Choroid plexus epithelial cell (primary cell): ENCODE measurements at regions not wholly inside any gene's neighbourhood (a gene's known extent, or its start where the extent isn't known, plus 50 kb on each side); places are given as distances from the start of the nearest gene placed in this dataset.

Source experiments
- DNase-seq: peaks from one replicate; pipeline ENCODE4 v3.0.0-alpha.2; 2010; ENCODE audit warnings: low read depth
- H3K4me3 ChIP-seq: 2 replicates; pipeline ENCODE4 v1.5.1; 2011; ENCODE audit warnings: low read depth, mild to moderate bottlenecking, control low read depth, low read length, moderate library complexity
- TF ChIP-seq, protein P1 (sequence below): conservative IDR thresholded peaks from 2 replicates; pipeline ENCODE4 v1.5.1; 2011; ENCODE audit warnings: low read depth, mild to moderate bottlenecking, control low read depth, inconsistent platforms, low read length, moderate library complexity

GRCh38 chr11:23496340-23496739 lies 636.1 kb upstream of the CCDC179 start:
- no peak overlapping the region for H3K4me3 ChIP-seq
- TF ChIP-seq, protein P1, sequence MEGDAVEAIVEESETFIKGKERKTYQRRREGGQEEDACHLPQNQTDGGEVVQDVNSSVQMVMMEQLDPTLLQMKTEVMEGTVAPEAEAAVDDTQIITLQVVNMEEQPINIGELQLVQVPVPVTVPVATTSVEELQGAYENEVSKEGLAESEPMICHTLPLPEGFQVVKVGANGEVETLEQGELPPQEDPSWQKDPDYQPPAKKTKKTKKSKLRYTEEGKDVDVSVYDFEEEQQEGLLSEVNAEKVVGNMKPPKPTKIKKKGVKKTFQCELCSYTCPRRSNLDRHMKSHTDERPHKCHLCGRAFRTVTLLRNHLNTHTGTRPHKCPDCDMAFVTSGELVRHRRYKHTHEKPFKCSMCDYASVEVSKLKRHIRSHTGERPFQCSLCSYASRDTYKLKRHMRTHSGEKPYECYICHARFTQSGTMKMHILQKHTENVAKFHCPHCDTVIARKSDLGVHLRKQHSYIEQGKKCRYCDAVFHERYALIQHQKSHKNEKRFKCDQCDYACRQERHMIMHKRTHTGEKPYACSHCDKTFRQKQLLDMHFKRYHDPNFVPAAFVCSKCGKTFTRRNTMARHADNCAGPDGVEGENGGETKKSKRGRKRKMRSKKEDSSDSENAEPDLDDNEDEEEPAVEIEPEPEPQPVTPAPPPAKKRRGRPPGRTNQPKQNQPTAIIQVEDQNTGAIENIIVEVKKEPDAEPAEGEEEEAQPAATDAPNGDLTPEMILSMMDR = no peak
- DNase-seq = no peak

GRCh38 chr11:23497040-23497439 lies 636.8 kb upstream of the CCDC179 start:
- TF ChIP-seq, protein P1 = no peak
- DNase-seq = no peak

DNA sequence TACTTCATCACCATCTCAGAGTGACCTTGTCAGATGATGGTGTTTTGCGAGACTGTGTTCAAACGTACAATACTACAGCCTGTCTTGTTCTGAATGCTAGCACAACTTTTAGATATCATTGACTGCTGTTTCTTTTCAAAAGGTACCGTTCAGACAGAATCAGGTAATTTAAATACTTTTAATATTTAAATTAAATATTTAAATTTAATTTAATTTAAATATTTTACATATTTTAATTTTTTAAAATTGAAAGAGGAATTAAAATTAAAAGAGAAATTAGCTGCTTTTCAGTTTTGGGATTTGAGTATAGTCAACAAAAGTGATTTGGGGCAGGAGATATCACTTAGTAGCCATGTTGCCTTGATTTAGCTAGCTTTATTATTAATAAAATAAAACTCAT lies 642.1 kb upstream of the CCDC179 start:
- DNase-seq = no peak
- TF ChIP-seq, protein P1 = no peak
- no peak overlapping the region for H3K4me3 ChIP-seq

More at GRCh38 chr11:23497040-23497439, 636.8 kb upstream of the CCDC179 start:
- no peak overlapping the region for H3K4me3 ChIP-seq

DNA sequence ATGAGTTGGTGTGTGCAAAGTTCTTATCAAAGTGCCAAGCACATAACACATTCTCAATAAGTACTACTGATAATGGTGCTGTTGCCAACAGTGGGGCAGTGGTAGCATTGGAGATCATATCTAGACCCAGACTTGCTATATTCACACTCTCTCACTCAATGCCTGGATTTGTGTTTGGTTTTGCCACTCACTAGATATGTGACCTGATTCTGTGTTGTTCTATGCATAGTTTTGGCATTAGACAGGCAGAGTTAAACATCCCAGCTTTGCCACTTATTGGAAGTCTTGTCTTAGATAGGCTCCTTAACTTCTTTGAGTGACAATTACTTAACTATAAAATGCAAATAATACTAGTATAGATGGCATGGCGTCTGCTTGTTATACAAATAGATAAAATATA lies 642.6 kb upstream of the CCDC179 start:
- DNase-seq = peak; percentile 30
- no peak overlapping the region for H3K4me3 ChIP-seq
- TF ChIP-seq, protein P1 = no peak

GRCh38 chr11:23509023-23509422 lies 648.7 kb upstream of the CCDC179 start:
- no peak overlapping the region for H3K4me3 ChIP-seq
- peak; percentile 59 for DNase-seq
- TF ChIP-seq, protein P1 = no peak

DNA sequence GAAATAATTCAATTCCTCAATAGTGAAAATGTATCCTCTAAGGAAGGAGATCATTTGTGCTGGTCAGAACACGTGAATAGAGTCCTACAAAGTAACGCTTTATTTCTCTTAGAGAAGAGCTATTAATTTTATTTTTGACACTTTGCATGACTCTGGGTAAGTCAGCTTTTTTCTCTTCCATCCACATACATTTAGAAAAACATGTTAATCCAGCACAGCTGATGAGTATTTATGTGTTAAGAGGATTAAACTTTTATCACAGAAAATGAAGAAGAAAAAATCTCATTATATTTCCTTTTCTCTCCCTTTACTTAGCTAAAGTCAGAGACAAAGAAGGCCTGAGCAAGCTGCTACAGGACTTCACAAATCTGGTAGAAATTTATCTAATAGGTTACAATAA lies 649.5 kb upstream of the CCDC179 start:
- DNase-seq = no peak
- no peak overlapping the region for H3K4me3 ChIP-seq
- TF ChIP-seq, protein P1 = no peak

- DNase-seq = no peak
- TF ChIP-seq, protein P1 = no peak
- no peak overlapping the region for H3K4me3 ChIP-seq
Measured at GRCh38 chr11:23519194-23519593, 658.9 kb upstream of the CCDC179 start.
